Mesendoderm (in vitro differentiated cells): ENCODE measurements at regions not wholly inside any gene's neighbourhood (a gene's known extent, or its start where the extent isn't known, plus 50 kb on each side); places are given as distances from the start of the nearest gene placed in this dataset.

Experiments used
- DNase-seq: peaks from one replicate; pipeline ENCODE4 v3.0.0; 2013
- H2AK5ac ChIP-seq: 2 replicates; pipeline ENCODE4 v1.6.1; 2013; ENCODE audit warnings: low read length, inconsistent platforms
- H2BK120ac ChIP-seq: 2 replicates; pipeline ENCODE4 v1.6.1; 2013; ENCODE audit warnings: low read depth, mild to moderate bottlenecking, low read length, moderate library complexity, mixed read lengths
- H2BK15ac ChIP-seq: replicated peaks from 2 replicates; pipeline ENCODE4 v1.6.1; 2013; ENCODE audit warnings: low read depth, mild to moderate bottlenecking, moderate library complexity
- H2BK5ac ChIP-seq: 2 replicates; pipeline ENCODE4 v1.6.1; 2013; ENCODE audit warnings: low read length, inconsistent platforms
- H3K18ac ChIP-seq: 2 replicates; pipeline ENCODE4 v1.6.1; 2013; ENCODE audit warnings: mild to moderate bottlenecking, low read length, mixed read lengths
- H3K23ac ChIP-seq: one replicate; pipeline ENCODE4 v1.6.1; 2013; ENCODE audit warnings: low read length
- H3K27ac ChIP-seq: 2 replicates; pipeline ENCODE4 v1.5.1; 2013; ENCODE audit warnings: low read depth, mild to moderate bottlenecking, inconsistent platforms, low read length, moderate library complexity
- H3K27me3 ChIP-seq: 2 replicates; pipeline ENCODE4 v1.6.1; 2013; ENCODE audit warnings: low read length, control low read depth, mild to moderate bottlenecking, inconsistent platforms; ENCODE audit not compliant: insufficient read depth, poor library complexity
- H3K36me3 ChIP-seq: 2 replicates; pipeline ENCODE4 v1.6.1; 2013; ENCODE audit warnings: low read length, inconsistent platforms; ENCODE audit not compliant: control insufficient read depth, insufficient read depth
- H3K4ac ChIP-seq: one replicate; pipeline ENCODE4 v1.6.1; 2013; ENCODE audit warnings: low read depth, mild to moderate bottlenecking, low read length, moderate library complexity
- H3K4me1 ChIP-seq: 2 replicates; pipeline ENCODE4 v1.6.1; 2013; ENCODE audit warnings: low read depth, low read length, inconsistent platforms; ENCODE audit not compliant: control insufficient read depth
- H3K4me2 ChIP-seq: 2 replicates; pipeline ENCODE4 v1.6.1; 2013; ENCODE audit warnings: low read length
- H3K4me3 ChIP-seq: 2 replicates; pipeline ENCODE4 v1.5.1; 2013; ENCODE audit warnings: mild to moderate bottlenecking, low read length
- H3K56ac ChIP-seq: one replicate; pipeline ENCODE4 v1.6.1; 2013; ENCODE audit warnings: low read length
- H3K79me1 ChIP-seq: 2 replicates; pipeline ENCODE4 v1.6.1; 2013; ENCODE audit warnings: low read length, inconsistent platforms
- H3K79me2 ChIP-seq: 2 replicates; pipeline ENCODE4 v1.6.1; 2013; ENCODE audit warnings: mild to moderate bottlenecking, low read length; ENCODE audit not compliant: control insufficient read depth, insufficient read depth
- H3K9ac ChIP-seq: 2 replicates; pipeline ENCODE4 v1.6.1; 2013; ENCODE audit warnings: low read length, inconsistent platforms
- H4K5ac ChIP-seq: one replicate; pipeline ENCODE4 v1.6.1; 2013; ENCODE audit warnings: low read length
- H4K8ac ChIP-seq: one replicate; pipeline ENCODE4 v1.6.1; 2013; ENCODE audit warnings: low read depth, mild to moderate bottlenecking, control low read depth, low read length, moderate library complexity
- WGBS: extraction: QIAGEN DNeasy Blood & Tissue Kit; methylation state at CpG from one replicate; pipeline ENCODE4 v1.1.7; 2013; ENCODE audit warnings: low lambda C conversion rate, missing lambda C conversion rate; ENCODE audit not compliant: insufficient coverage; ENCODE audit errors: extremely low coverage; 5-methylcytosine and 5-hydroxymethylcytosine counted together

DNA sequence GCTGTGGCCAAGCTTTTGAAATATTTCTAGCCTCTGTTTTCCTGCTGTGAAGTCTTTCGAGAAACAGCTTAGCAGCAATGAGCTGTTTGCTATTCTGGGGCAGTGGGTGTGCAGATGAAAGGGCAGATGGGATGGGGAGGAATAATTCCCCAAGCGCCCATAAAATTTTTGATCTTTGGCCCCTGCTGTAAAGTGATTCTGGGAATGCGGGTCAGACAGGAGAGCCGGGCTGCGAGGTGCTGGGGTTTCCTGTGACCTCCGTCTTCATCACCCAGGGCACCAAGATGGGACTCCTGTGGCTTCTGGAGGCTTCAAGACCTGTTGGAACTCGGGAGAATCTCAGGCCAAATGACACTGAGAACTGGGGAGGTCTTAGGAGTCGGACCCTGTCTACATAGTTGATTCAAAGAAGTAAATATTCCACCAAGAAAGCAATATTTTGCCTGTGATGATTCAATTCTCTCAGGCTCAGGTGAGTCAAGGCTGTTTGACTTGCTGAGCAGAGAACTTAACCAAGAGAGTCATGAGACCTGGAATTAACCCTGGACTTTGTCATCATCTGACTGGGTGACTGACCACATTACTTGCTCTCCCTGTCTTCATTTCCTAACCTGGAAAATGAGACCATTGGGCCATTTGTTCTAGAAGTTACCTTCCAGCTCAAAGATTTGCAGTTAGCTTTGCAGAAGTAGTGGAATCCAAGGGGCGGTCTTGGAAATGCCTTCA is 86.4 kb downstream of the POLR2M start:
- Histone ChIP-seq H3K79me2 (no peaks in the 10 kb centered on the region), H3K23ac (no peak overlapping the region), H3K4me2 (no peak overlapping the region), H4K8ac (no peak overlapping the region), H4K5ac (no peak overlapping the region), H2BK5ac (no peak overlapping the region), H2AK5ac (no peak overlapping the region), H3K9ac (no peak overlapping the region), H3K4ac (no peak overlapping the region), H2BK120ac (no peak overlapping the region), H3K79me1 (no peaks in the 10 kb centered on the region), H3K56ac (no peak overlapping the region), H3K27ac (no peak overlapping the region), H3K27me3 (no peaks in the 10 kb centered on the region), H2BK15ac (no peak overlapping the region), H3K18ac (no peak overlapping the region), H3K4me1 (no peaks in the 10 kb centered on the region), H3K4me3 (no peak overlapping the region), H3K36me3 (no peaks in the 10 kb centered on the region)
- WGBS: no CpG with 5 or more reads among the region's 9 CpGs
- DNase-seq: no peak

- H3K4ac ChIP-seq: no peak overlapping the region
- no CpG with 5 or more reads among the region's 6 CpGs for WGBS
- H3K9ac ChIP-seq: no peak overlapping the region
- no peak overlapping the region for H3K4me3 ChIP-seq
- no peak overlapping the region for H3K56ac ChIP-seq
- no peaks in the 10 kb centered on the region for H3K36me3 ChIP-seq
- no peak overlapping the region for H4K5ac ChIP-seq
- no peaks in the 10 kb centered on the region for H3K4me1 ChIP-seq
- no peak overlapping the region for H3K18ac ChIP-seq
- DNase-seq: no peak
- H3K4me2 ChIP-seq: no peak overlapping the region
- H3K79me2 ChIP-seq: no peaks in the 10 kb centered on the region
- no peak overlapping the region for H2BK120ac ChIP-seq
- H2AK5ac ChIP-seq: no peak overlapping the region
- H2BK5ac ChIP-seq: no peak overlapping the region
- H3K27ac ChIP-seq: no peak overlapping the region
- H4K8ac ChIP-seq: no peak overlapping the region
- H3K23ac ChIP-seq: no peak overlapping the region
- H3K79me1 ChIP-seq: no peaks in the 10 kb centered on the region
- no peak overlapping the region for H2BK15ac ChIP-seq
- H3K27me3 ChIP-seq: no peaks in the 10 kb centered on the region
Measured at GRCh38 chr15:57795261-57795660, 88.7 kb downstream of the POLR2M start.

- Histone ChIP-seq H3K4me2 (no peak overlapping the region), H3K4ac (no peak overlapping the region)
Measured at GRCh38 chr15:57796146-57796545, 89.6 kb downstream of the POLR2M start.

DNA sequence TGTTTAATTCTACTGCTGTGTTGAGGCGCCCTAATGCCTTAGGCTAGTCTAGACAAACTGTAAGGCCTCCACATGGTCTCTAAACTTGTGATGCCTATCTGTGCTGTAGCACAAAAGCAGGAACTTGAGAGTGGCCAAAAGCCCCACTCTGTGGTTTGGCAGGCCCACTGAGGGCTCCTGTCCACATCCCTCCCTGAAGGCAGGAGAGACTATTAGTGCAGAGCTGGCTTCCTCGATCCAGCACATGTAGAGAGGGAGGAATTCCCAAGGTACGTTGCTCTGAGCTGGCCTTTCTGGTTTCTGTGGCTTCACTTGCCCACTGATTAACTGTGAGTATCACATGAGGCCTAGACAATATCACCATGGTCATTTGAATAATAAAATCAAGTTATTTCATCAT is 90.6 kb downstream of the POLR2M start:
- no peaks in the 10 kb centered on the region for H3K27me3 ChIP-seq
- H2BK15ac ChIP-seq: no peak overlapping the region
- no peak overlapping the region for H4K8ac ChIP-seq
- no peaks in the 10 kb centered on the region for H3K36me3 ChIP-seq
- no peak for DNase-seq
- no peak overlapping the region for H2BK120ac ChIP-seq
- no peaks in the 10 kb centered on the region for H3K79me2 ChIP-seq
- no peak overlapping the region for H4K5ac ChIP-seq
- H3K4me2 ChIP-seq: no peak overlapping the region
- H3K9ac ChIP-seq: no peak overlapping the region
- H3K79me1 ChIP-seq: no peaks in the 10 kb centered on the region
- no peak overlapping the region for H3K23ac ChIP-seq
- no peaks in the 10 kb centered on the region for H3K4me1 ChIP-seq
- no peak overlapping the region for H2BK5ac ChIP-seq
- no peak overlapping the region for H3K27ac ChIP-seq
- WGBS: no CpG with 5 or more reads among the region's 3 CpGs
- H2AK5ac ChIP-seq: no peak overlapping the region
- H3K4me3 ChIP-seq: no peak overlapping the region
- H3K56ac ChIP-seq: no peak overlapping the region
- no peak overlapping the region for H3K4ac ChIP-seq
- no peak overlapping the region for H3K18ac ChIP-seq

More at GRCh38 chr15:57796146-57796545, 89.6 kb downstream of the POLR2M start:
- H3K56ac ChIP-seq: no peak overlapping the region
- WGBS: no CpG with 5 or more reads among the region's 1 CpG
- no peaks in the 10 kb centered on the region for H3K36me3 ChIP-seq
- H2BK15ac ChIP-seq: no peak overlapping the region
- H3K9ac ChIP-seq: no peak overlapping the region
- DNase-seq: no peak
- no peaks in the 10 kb centered on the region for H3K27me3 ChIP-seq
- H3K27ac ChIP-seq: no peak overlapping the region
- H2BK5ac ChIP-seq: no peak overlapping the region
- H3K4me1 ChIP-seq: no peaks in the 10 kb centered on the region
- H3K79me1 ChIP-seq: no peaks in the 10 kb centered on the region
- H2BK120ac ChIP-seq: no peak overlapping the region
- H3K23ac ChIP-seq: no peak overlapping the region
- H2AK5ac ChIP-seq: no peak overlapping the region
- H4K5ac ChIP-seq: no peak overlapping the region
- H3K18ac ChIP-seq: no peak overlapping the region
- no peak overlapping the region for H3K4me3 ChIP-seq
- no peaks in the 10 kb centered on the region for H3K79me2 ChIP-seq
- H4K8ac ChIP-seq: no peak overlapping the region

DNA sequence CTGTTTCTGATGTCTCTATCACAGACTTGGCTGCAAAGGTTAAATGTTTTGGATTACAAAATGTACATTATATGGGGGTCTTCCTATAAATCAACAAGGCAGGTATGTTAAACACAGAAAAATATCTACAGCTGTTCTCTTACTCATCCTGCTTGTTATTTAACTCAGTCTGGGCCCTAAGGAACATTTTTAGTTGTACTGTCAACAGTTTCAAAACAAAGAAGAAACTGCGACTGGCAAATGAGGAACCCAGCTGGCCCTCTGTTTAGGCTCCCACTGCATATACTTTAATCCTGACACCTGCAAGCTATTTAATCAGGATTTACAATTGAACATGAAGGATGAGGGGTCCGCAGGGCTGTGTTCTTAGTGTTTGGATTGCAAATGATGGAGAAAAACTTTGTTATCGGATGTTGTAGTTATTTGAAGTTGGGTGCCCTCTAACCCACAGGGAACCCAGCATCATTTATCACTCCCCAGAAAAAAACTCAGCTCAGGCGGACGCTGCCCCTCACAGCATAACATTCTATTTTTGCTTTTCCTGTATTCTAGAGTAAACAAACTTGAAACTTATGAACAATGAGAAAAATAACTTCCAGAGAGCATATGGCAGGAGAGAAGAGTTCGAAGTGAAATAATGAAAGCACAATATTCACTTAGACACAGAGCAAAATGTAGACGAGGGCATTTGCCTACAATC is 91.2 kb downstream of the POLR2M start:
- no peaks in the 10 kb centered on the region for H3K4me1 ChIP-seq
- WGBS: no CpG with 5 or more reads among the region's 7 CpGs

More for the DNA sequence above, 91.2 kb downstream of the POLR2M start:
- H3K9ac ChIP-seq: no peak overlapping the region
- no peaks in the 10 kb centered on the region for H3K79me2 ChIP-seq
- no peak overlapping the region for H3K4ac ChIP-seq
- no peak for DNase-seq
- no peaks in the 10 kb centered on the region for H3K79me1 ChIP-seq
- no peak overlapping the region for H2BK5ac ChIP-seq
- no peak overlapping the region for H2AK5ac ChIP-seq
- no peak overlapping the region for H3K4me2 ChIP-seq
- H3K4me3 ChIP-seq: no peak overlapping the region
- H3K18ac ChIP-seq: no peak overlapping the region
- no peak overlapping the region for H4K5ac ChIP-seq
- H2BK15ac ChIP-seq: no peak overlapping the region
- H3K36me3 ChIP-seq: no peaks in the 10 kb centered on the region
- no peak overlapping the region for H3K27ac ChIP-seq
- H3K56ac ChIP-seq: no peak overlapping the region
- no peak overlapping the region for H3K23ac ChIP-seq
- H2BK120ac ChIP-seq: no peak overlapping the region
- H4K8ac ChIP-seq: no peak overlapping the region
- H3K27me3 ChIP-seq: no peaks in the 10 kb centered on the region
